A673 (cell line): ENCODE measurements at regions not wholly inside any gene's neighbourhood (a gene's known extent, or its start where the extent isn't known, plus 50 kb on each side); places are given as distances from the start of the nearest gene placed in this dataset.

Experiments used
- CTCF ChIP-seq: fragments of 300-800, 200-600 bp; sonication (generic); conservative IDR thresholded peaks from 2 replicates; pipeline ENCODE4 v1.5.1; 2017; ENCODE audit warnings: low read depth, mild to moderate bottlenecking, antibody characterized with exemption, low read length, moderate library complexity, mixed read lengths
- EZH2 ChIP-seq: fragments of 200-600 bp; sonication (generic); IDR thresholded peaks from 2 replicates; pipeline ENCODE4 v1.6.1; 2017; ENCODE audit warnings: borderline replicate concordance, low read depth, mild to moderate bottlenecking, mixed read lengths, antibody characterized with exemption, low read length; ENCODE audit not compliant: poor library complexity, severe bottlenecking

GRCh38 chr3:28590216-28590615, 241.6 kb upstream of the AZI2 start:
- TF ChIP-seq CTCF = no peak
- TF ChIP-seq EZH2 = no peak
